CD4-positive, alpha-beta T cell treated with Interleukin-15 for 1 hour (primary cell): ENCODE measurements at regions not wholly inside any gene's neighbourhood (a gene's known extent, or its start where the extent isn't known, plus 50 kb on each side); places are given as distances from the start of the nearest gene placed in this dataset.
"Not testable (repeated sequence)": the region's sequence is repeated elsewhere in the genome, so short reads cannot be mapped to it uniquely, and the experiment has no call there.

Source experiments
- DNase-seq: peaks from one replicate; pipeline ENCODE4 v3.0.0-alpha.2; 2020

- no peak for DNase-seq
Observed at GRCh38 chr5:156170351-156170961, 156.5 kb upstream of the SGCD start.

- no peak for DNase-seq
Observed at GRCh38 chr5:156174225-156174624, 152.7 kb upstream of the SGCD start.

GRCh38 chr5:156178117-156178516, 148.8 kb upstream of the SGCD start:
- no peak for DNase-seq

GRCh38 chr5:156181656-156182055, 145.3 kb upstream of the SGCD start:
- DNase-seq = no peak

- DNase-seq = no peak
Observed at GRCh38 chr5:156182174-156182967, 144.6 kb upstream of the SGCD start.

GRCh38 chr5:156186760-156187159, 140.2 kb upstream of the SGCD start:
- no peak for DNase-seq

GRCh38 chr5:156188016-156188415, 138.9 kb upstream of the SGCD start:
- DNase-seq = no peak

- DNase-seq = no peak
Observed at GRCh38 chr5:156189628-156190027, 137.3 kb upstream of the SGCD start.

- DNase-seq = no peak
Observed at GRCh38 chr5:156191547-156191946, 135.4 kb upstream of the SGCD start.

GRCh38 chr5:156197042-156197635, 129.8 kb upstream of the SGCD start:
- DNase-seq = no peak

- no peak for DNase-seq
Observed at GRCh38 chr5:156199045-156199444, 127.9 kb upstream of the SGCD start.

GRCh38 chr5:156200938-156201787, 125.8 kb upstream of the SGCD start:
- no peak for DNase-seq

- no peak for DNase-seq
Observed at GRCh38 chr5:156201788-156202403, 125.1 kb upstream of the SGCD start.

- no peak for DNase-seq
Observed at GRCh38 chr5:156208271-156208670, 118.7 kb upstream of the SGCD start.

- DNase-seq = no peak
Observed at GRCh38 chr5:156218367-156219158, 108.4 kb upstream of the SGCD start.

- no peak for DNase-seq
Observed at GRCh38 chr5:156219483-156220005, 107.4 kb upstream of the SGCD start.

GRCh38 chr5:156221816-156222215, 105.1 kb upstream of the SGCD start:
- no peak for DNase-seq

- DNase-seq = no peak
Observed at GRCh38 chr5:156223547-156223946, 103.4 kb upstream of the SGCD start.

- not testable (repeated sequence) for DNase-seq
Observed at GRCh38 chr5:156226485-156226884, 100.5 kb upstream of the SGCD start.

GRCh38 chr5:156230887-156231286, 96.1 kb upstream of the SGCD start:
- DNase-seq = no peak

GRCh38 chr5:156232251-156232869, 94.6 kb upstream of the SGCD start:
- no peak for DNase-seq
